Glutamatergic neuron (in vitro differentiated cells): ENCODE measurements at regions not wholly inside any gene's neighbourhood (a gene's known extent, or its start where the extent isn't known, plus 50 kb on each side); places are given as distances from the start of the nearest gene placed in this dataset.

Source experiments
- DNase-seq: peaks from one replicate; pipeline ENCODE4 v3.0.0; 2022
- H3K27ac Mint-ChIP-seq: one replicate; pipeline ENCODE4 v1.8.0; 2020; ENCODE audit warnings: mild to moderate bottlenecking, mixed read lengths, inconsistent platforms; ENCODE audit not compliant: unreplicated experiment
- H3K27me3 Mint-ChIP-seq: one replicate; pipeline ENCODE4 v1.8.0; 2020; ENCODE audit warnings: mild to moderate bottlenecking, moderate library complexity, mixed read lengths, inconsistent platforms; ENCODE audit not compliant: unreplicated experiment
- H3K36me3 Mint-ChIP-seq: one replicate; pipeline ENCODE4 v1.8.0; 2020; ENCODE audit warnings: mild to moderate bottlenecking, mixed read lengths, inconsistent platforms; ENCODE audit not compliant: unreplicated experiment
- H3K4me1 Mint-ChIP-seq: one replicate; pipeline ENCODE4 v1.8.0; 2020; ENCODE audit warnings: mild to moderate bottlenecking, low read depth, mixed read lengths, inconsistent platforms; ENCODE audit not compliant: unreplicated experiment
- H3K4me3 Mint-ChIP-seq: one replicate; pipeline ENCODE4 v1.8.0; 2020; ENCODE audit warnings: mild to moderate bottlenecking, mixed read lengths, inconsistent platforms; ENCODE audit not compliant: unreplicated experiment
- H3K9me3 Mint-ChIP-seq: one replicate; pipeline ENCODE4 v1.8.0; 2020; ENCODE audit warnings: mild to moderate bottlenecking, moderate library complexity, mixed read lengths, inconsistent platforms; ENCODE audit not compliant: unreplicated experiment
- CTCF ChIP-seq: fragments of 200-600 bp; sonication (generic); IDR thresholded peaks from one replicate; pipeline ENCODE4 v1.5.0; 2021; ENCODE audit not compliant: partially characterized antibody, unreplicated experiment

- Mint-ChIP-seq H3K27ac (no peak overlapping the region), H3K36me3 (no peaks in the 10 kb centered on the region), H3K9me3 (no peaks in the 10 kb centered on the region), H3K27me3 (no peaks in the 10 kb centered on the region), H3K4me3 (no peak overlapping the region), H3K4me1 (peaks cover 9% of the 10 kb centered on the region)
- no peak for TF ChIP-seq CTCF
- DNase-seq: no peak
Observed at GRCh38 chr5:96049398-96050272, 88.0 kb upstream of the ELL2 start.

GRCh38 chr5:96048763-96049162 lies 87.1 kb upstream of the ELL2 start:
- TF ChIP-seq CTCF: no peak
- H3K4me3 Mint-ChIP-seq: no peak overlapping the region
- H3K9me3 Mint-ChIP-seq: no peaks in the 10 kb centered on the region
- DNase-seq: peak; percentile 53
- H3K27me3 Mint-ChIP-seq: no peaks in the 10 kb centered on the region
- H3K4me1 Mint-ChIP-seq: peaks cover 9% of the 10 kb centered on the region
- no peaks in the 10 kb centered on the region for H3K36me3 Mint-ChIP-seq
- H3K27ac Mint-ChIP-seq: no peak overlapping the region

DNA sequence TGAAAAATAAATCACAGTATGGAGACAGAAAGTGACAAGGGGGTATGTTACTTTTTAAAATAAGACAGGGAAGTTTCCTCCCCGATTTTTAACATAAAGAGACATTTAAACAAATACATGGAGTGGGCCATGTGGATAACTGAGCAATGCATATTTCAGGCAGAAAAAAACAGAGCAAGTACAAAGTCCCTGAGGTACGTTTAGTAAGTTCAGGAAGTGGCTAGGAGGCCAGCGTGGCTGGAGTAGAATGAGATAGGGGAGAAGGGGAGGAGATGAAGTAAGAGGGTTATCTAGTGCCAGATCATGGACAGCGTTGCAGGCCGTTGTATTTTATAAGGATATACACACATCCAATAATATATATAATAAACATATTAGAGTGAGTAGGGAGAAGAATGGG lies 84.2 kb upstream of the ELL2 start:
- Mint-ChIP-seq H3K36me3 (no peaks in the 10 kb centered on the region), H3K27ac (no peak overlapping the region), H3K4me3 (no peak overlapping the region), H3K4me1 (no peaks in the 10 kb centered on the region), H3K27me3 (no peaks in the 10 kb centered on the region), H3K9me3 (no peaks in the 10 kb centered on the region)
- no peak for TF ChIP-seq CTCF
- no peak for DNase-seq

DNA sequence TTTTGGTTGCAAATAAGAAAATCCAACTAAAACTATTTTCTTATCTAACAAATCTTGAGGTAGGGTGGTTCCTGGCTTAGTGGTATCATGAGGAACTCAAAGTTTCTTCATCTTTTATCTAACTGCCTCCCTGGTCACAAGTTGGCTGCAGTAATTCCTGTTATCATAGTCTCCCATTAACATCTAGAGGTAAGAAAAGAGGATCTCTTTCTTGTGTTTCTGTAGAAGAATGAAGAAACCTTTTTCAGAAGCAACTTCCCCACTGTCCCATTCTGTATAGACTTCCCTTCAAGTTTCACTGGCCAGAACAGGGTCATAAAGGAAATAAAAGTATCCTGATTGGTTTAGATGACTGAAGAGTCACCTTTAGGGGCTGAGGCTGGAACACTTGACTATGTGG lies 81.8 kb upstream of the ELL2 start:
- no peak for TF ChIP-seq CTCF
- Mint-ChIP-seq H3K36me3 (peaks cover 7% of the 10 kb centered on the region), H3K27ac (no peak overlapping the region), H3K9me3 (peaks cover 3% of the 10 kb centered on the region), H3K4me1 (no peaks in the 10 kb centered on the region), H3K27me3 (peaks cover 2% of the 10 kb centered on the region), H3K4me3 (no peak overlapping the region)
- DNase-seq: no peak

GRCh38 chr5:96037128-96037527 lies 75.5 kb upstream of the ELL2 start:
- no peak overlapping the region for H3K27ac Mint-ChIP-seq
- no peak overlapping the region for H3K4me3 Mint-ChIP-seq
- peaks cover 7% of the 10 kb centered on the region for H3K36me3 Mint-ChIP-seq
- no peak for DNase-seq
- no peaks in the 10 kb centered on the region for H3K4me1 Mint-ChIP-seq
- peaks cover 2% of the 10 kb centered on the region for H3K27me3 Mint-ChIP-seq
- peaks cover 4% of the 10 kb centered on the region for H3K9me3 Mint-ChIP-seq
- TF ChIP-seq CTCF: no peak
